Putamen (tissue), 1 donor: ENCODE measurements at regions not wholly inside any gene's neighbourhood (a gene's known extent, or its start where the extent isn't known, plus 50 kb on each side); places are given as distances from the start of the nearest gene placed in this dataset.
"Not testable (repeated sequence)": the region's sequence is repeated elsewhere in the genome, so short reads cannot be mapped to it uniquely, and the experiment has no call there.

Experiments
- DNase-seq: peaks from one replicate; pipeline ENCODE4 v3.0.0-alpha.2; 2016; ENCODE audit warnings: low spot score

- no peak for DNase-seq
Measured at GRCh38 chr5:89349246-89349980, 466.4 kb upstream of the MEF2C start.

GRCh38 chr5:89346573-89346972 lies 463.6 kb upstream of the MEF2C start:
- no peak for DNase-seq

GRCh38 chr5:89343666-89344065 lies 460.7 kb upstream of the MEF2C start:
- DNase-seq = no peak

- no peak for DNase-seq
Measured at GRCh38 chr5:89342106-89342876, 459.3 kb upstream of the MEF2C start.

GRCh38 chr5:89338935-89339334 lies 456.0 kb upstream of the MEF2C start:
- DNase-seq = no peak

- DNase-seq = no peak
Measured at GRCh38 chr5:89336111-89336510, 453.1 kb upstream of the MEF2C start.

GRCh38 chr5:89330140-89330539 lies 447.2 kb upstream of the MEF2C start:
- peak; percentile 34 for DNase-seq

- DNase-seq = no peak
Measured at GRCh38 chr5:89327608-89328007, 444.6 kb upstream of the MEF2C start.

GRCh38 chr5:89324990-89325389 lies 442.0 kb upstream of the MEF2C start:
- no peak for DNase-seq

- DNase-seq = no peak
Measured at GRCh38 chr5:89320421-89321277, 437.7 kb upstream of the MEF2C start.

- DNase-seq = not testable (repeated sequence)
Measured at GRCh38 chr5:89317838-89318237, 434.9 kb upstream of the MEF2C start.

GRCh38 chr5:89315286-89316100 lies 432.5 kb upstream of the MEF2C start:
- no peak for DNase-seq

GRCh38 chr5:89313804-89314588 lies 431.0 kb upstream of the MEF2C start:
- DNase-seq = no peak

- no peak for DNase-seq
Measured at GRCh38 chr5:89313044-89313443, 430.1 kb upstream of the MEF2C start.

- DNase-seq = no peak
Measured at GRCh38 chr5:89309268-89309667, 426.3 kb upstream of the MEF2C start.

GRCh38 chr5:89308606-89309040 lies 425.6 kb upstream of the MEF2C start:
- no peak for DNase-seq

- no peak for DNase-seq
Measured at GRCh38 chr5:89307972-89308371, 425.0 kb upstream of the MEF2C start.

- not testable (repeated sequence) for DNase-seq
Measured at GRCh38 chr5:89307141-89307540, 424.2 kb upstream of the MEF2C start.

- DNase-seq = no peak
Measured at GRCh38 chr5:89303033-89303480, 420.1 kb upstream of the MEF2C start.

GRCh38 chr5:89302102-89302891 lies 419.3 kb upstream of the MEF2C start:
- peak; percentile 41 for DNase-seq
